ENCODE measurements at regions not wholly inside any gene's neighbourhood (a gene's known extent, or its start where the extent isn't known, plus 50 kb on each side); places are given as distances from the start of the nearest gene placed in this dataset.

DNA sequence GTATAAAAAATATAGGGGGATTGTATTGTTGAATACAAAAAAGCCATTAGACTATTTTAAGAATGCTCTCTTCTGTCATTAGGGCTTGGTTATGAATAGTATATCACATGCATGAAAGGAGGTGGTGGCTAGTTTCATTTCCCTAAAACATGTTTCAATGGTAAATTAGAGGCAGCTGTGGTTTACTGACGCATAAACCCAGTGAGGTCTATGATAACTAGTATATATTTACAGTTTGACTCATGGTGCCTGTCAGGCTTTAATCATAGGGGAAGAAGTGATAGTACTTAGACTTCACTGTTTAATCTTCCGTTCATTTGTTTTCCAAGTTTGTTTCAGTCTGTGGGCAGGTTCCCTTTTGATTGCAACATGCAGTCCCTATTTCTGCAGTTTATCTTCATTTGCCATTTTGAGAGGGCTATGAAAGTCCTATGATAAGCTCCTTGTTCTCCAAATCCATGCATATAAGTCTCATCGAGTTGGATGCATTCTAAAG, 55.1 kb upstream of the MAP4K3 start (continued):
- TF ChIP-seq, protein P1, sequence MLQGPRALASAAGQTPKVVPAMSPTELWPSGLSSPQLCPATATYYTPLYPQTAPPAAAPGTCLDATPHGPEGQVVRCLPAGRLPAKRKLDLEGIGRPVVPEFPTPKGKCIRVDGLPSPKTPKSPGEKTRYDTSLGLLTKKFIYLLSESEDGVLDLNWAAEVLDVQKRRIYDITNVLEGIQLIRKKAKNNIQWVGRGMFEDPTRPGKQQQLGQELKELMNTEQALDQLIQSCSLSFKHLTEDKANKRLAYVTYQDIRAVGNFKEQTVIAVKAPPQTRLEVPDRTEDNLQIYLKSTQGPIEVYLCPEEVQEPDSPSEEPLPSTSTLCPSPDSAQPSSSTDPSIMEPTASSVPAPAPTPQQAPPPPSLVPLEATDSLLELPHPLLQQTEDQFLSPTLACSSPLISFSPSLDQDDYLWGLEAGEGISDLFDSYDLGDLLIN (CRISPR knock-in tag; IDR thresholded peaks at IDR 0.05; ENCODE audit: borderline replicate concordance), result no peak
- TF ChIP-seq, protein P2, sequence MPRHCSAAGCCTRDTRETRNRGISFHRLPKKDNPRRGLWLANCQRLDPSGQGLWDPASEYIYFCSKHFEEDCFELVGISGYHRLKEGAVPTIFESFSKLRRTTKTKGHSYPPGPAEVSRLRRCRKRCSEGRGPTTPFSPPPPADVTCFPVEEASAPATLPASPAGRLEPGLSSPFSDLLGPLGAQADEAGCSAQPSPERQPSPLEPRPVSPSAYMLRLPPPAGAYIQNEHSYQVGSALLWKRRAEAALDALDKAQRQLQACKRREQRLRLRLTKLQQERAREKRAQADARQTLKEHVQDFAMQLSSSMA (CRISPR knock-in tag; IDR thresholded peaks at IDR 0.05), result no peak
- TF ChIP-seq WIZ (CRISPR knock-in tag; IDR thresholded peaks at IDR 0.05), result no peak
- TF ChIP-seq, protein P3, sequence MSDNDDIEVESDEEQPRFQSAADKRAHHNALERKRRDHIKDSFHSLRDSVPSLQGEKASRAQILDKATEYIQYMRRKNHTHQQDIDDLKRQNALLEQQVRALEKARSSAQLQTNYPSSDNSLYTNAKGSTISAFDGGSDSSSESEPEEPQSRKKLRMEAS (IDR thresholded peaks at IDR 0.05), result no peak
- TF ChIP-seq TEAD2 (CRISPR knock-in tag; IDR thresholded peaks at IDR 0.05), result no peak
- TF ChIP-seq MAF1 (CRISPR knock-in tag; IDR thresholded peaks at IDR 0.05; ENCODE audit: borderline replicate concordance), result no peak
- TF ChIP-seq SRF (IDR thresholded peaks at IDR 0.05; ENCODE audit: low read depth, low read length), result no peak
- no peak for TF ChIP-seq FOXK2 (IDR thresholded peaks at IDR 0.05)
- TF ChIP-seq, protein P4, sequence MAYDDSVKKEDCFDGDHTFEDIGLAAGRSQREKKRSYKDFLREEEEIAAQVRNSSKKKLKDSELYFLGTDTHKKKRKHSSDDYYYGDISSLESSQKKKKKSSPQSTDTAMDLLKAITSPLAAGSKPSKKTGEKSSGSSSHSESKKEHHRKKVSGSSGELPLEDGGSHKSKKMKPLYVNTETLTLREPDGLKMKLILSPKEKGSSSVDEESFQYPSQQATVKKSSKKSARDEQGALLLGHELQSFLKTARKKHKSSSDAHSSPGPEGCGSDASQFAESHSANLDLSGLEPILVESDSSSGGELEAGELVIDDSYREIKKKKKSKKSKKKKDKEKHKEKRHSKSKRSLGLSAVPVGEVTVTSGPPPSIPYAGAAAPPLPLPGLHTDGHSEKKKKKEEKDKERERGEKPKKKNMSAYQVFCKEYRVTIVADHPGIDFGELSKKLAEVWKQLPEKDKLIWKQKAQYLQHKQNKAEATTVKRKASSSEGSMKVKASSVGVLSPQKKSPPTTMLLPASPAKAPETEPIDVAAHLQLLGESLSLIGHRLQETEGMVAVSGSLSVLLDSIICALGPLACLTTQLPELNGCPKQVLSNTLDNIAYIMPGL (CRISPR knock-in tag; IDR thresholded peaks at IDR 0.05; ENCODE audit: borderline replicate concordance in 1 of 2, low read depth in 1 of 2), result no peak
- TF ChIP-seq MED13 (CRISPR knock-in tag; IDR thresholded peaks at IDR 0.05), result no peak
- no peak for TF ChIP-seq ZNF597 (CRISPR knock-in tag; IDR thresholded peaks at IDR 0.05)
- no peak for TF ChIP-seq CBX2 (IDR thresholded peaks at IDR 0.05; ENCODE audit: low read depth, low read length)
- TF ChIP-seq CBX2 (CRISPR knock-in tag; IDR thresholded peaks at IDR 0.05; ENCODE audit: low read depth), result no peak
- TF ChIP-seq MAFK (conservative IDR thresholded peaks at IDR 0.05 in 1 of 2, IDR thresholded peaks at IDR 0.05 in 1 of 2; ENCODE audit: low read length in 2 of 2), result no peak
- TF ChIP-seq NR1H2 (CRISPR knock-in tag; IDR thresholded peaks at IDR 0.05; ENCODE audit: borderline replicate concordance, low read depth), result no peak
- no peak for TF ChIP-seq ELF1 (CRISPR knock-in tag; IDR thresholded peaks at IDR 0.05)
- no peak for TF ChIP-seq ZBTB21 (CRISPR knock-in tag; IDR thresholded peaks at IDR 0.05)
- TF ChIP-seq ZKSCAN5 (CRISPR knock-in tag; IDR thresholded peaks at IDR 0.05), result no peak
- TF ChIP-seq, protein P5, sequence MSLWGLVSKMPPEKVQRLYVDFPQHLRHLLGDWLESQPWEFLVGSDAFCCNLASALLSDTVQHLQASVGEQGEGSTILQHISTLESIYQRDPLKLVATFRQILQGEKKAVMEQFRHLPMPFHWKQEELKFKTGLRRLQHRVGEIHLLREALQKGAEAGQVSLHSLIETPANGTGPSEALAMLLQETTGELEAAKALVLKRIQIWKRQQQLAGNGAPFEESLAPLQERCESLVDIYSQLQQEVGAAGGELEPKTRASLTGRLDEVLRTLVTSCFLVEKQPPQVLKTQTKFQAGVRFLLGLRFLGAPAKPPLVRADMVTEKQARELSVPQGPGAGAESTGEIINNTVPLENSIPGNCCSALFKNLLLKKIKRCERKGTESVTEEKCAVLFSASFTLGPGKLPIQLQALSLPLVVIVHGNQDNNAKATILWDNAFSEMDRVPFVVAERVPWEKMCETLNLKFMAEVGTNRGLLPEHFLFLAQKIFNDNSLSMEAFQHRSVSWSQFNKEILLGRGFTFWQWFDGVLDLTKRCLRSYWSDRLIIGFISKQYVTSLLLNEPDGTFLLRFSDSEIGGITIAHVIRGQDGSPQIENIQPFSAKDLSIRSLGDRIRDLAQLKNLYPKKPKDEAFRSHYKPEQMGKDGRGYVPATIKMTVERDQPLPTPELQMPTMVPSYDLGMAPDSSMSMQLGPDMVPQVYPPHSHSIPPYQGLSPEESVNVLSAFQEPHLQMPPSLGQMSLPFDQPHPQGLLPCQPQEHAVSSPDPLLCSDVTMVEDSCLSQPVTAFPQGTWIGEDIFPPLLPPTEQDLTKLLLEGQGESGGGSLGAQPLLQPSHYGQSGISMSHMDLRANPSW (CRISPR knock-in tag; IDR thresholded peaks at IDR 0.05; ENCODE audit: borderline replicate concordance), result no peak
- TF ChIP-seq ZNF768 (CRISPR knock-in tag; IDR thresholded peaks at IDR 0.05), result no peak
- TF ChIP-seq ZSCAN22 (CRISPR knock-in tag; IDR thresholded peaks at IDR 0.05), result no peak
- no peak for TF ChIP-seq ZC3H4 (CRISPR knock-in tag; IDR thresholded peaks at IDR 0.05; ENCODE audit: borderline replicate concordance)
